DMS79 treated with DMSO at 0.1 percent for 48 hours (cell line): ENCODE measurements at regions not wholly inside any gene's neighbourhood (a gene's known extent, or its start where the extent isn't known, plus 50 kb on each side); places are given as distances from the start of the nearest gene placed in this dataset.

ENCODE experiments used
- DNase-seq: peaks from one replicate; lab custom pipeline; 2025; lab: John Stamatoyannopoulos, UW

- no peak for DNase-seq
Measured at GRCh38 chr5:2801577-2802525, 50.4 kb upstream of the IRX2 start.
